ENCODE measurements at regions not wholly inside any gene's neighbourhood (a gene's known extent, or its start where the extent isn't known, plus 50 kb on each side); places are given as distances from the start of the nearest gene placed in this dataset.

DNA sequence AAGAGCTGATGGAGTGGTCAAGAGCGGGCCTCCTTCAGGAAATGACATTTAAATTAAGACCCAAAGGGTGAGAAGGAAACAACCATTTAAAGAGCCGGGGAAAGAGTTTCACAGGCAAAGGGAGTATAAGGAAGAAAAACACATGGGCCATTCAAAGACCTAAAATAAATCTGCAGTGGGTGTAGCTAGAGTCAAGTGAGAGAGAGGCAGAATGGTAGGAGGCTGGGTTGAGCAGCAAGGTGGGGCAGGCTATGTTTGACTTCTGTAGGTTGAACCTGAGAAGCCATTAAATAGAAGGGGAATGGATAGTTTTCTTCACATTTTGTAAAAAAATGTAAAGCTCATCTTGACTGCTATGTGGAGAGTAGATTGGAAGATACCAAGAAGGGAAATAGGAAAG, 183.8 kb downstream of the LACC1 start (continued):
- TF ChIP-seq ZBTB14 (CRISPR knock-in tag; IDR thresholded peaks at IDR 0.05): no peak
- TF ChIP-seq KDM6A (CRISPR knock-in tag; IDR thresholded peaks at IDR 0.05; ENCODE audit: low read depth): no peak

- Histone ChIP-seq H4K20me1 (ENCODE audit: insufficient read depth, low read length) (no peaks in the 10 kb centered on the region), H3K4me3 (replicated peaks in 1 of 3; ENCODE audit: insufficient read depth in 1 of 3, low read depth in 2 of 3, low read length in 3 of 3) (no peak overlapping the region), H3K9me3 (ENCODE audit: low read length) (no peaks in the 10 kb centered on the region), H3K9ac (ENCODE audit: insufficient read depth, low read depth, low read length) (no peak overlapping the region), H3K4me1 (ENCODE audit: insufficient read depth, low read length) (no peaks in the 10 kb centered on the region; the same call in 1 of the 2 replicates), H3K27ac (ENCODE audit: extremely low read length, insufficient read depth, low read length) (no peak overlapping the region), H3K36me3 (replicated peaks in 1 of 2; ENCODE audit: control insufficient read depth in 1 of 2, insufficient read depth in 2 of 2, low read length in 2 of 2) (no peaks in the 10 kb centered on the region), H3K79me2 (ENCODE audit: insufficient read depth, low read length) (no peaks in the 10 kb centered on the region), H3K4me2 (ENCODE audit: low read depth, low read length) (no peak overlapping the region), H3K27me3 (ENCODE audit: control insufficient read depth in 1 of 2, insufficient read depth in 2 of 2, low read length in 2 of 2) (no peaks in the 10 kb centered on the region), H2AFZ (ENCODE audit: low read length) (no peak overlapping the region)
- intact Hi-C loops (cut with micrococcal nuclease; ENCODE audit: unreplicated experiment): no loop called here
- in situ Hi-C loops (cut with HindIII; ENCODE audit: extremely low pct_ligation_motif_present, low pct_unique_long_range_greater_than_20kb): no loop called here
- ChIA-PET CTCF (ENCODE audit: low intra/inter-chr PET ratio, low total read pairs) (no interaction called here), POLR2A (no interaction called here)
- ATAC-seq: no peak
- no peak for TF ChIP-seq ZNF318 (CRISPR knock-in tag; IDR thresholded peaks at IDR 0.05)
- TF ChIP-seq MAZ (IDR thresholded peaks at IDR 0.05; ENCODE audit: borderline replicate concordance, low read depth, low read length): no peak
- no peak for TF ChIP-seq MAZ (CRISPR knock-in tag; IDR thresholded peaks at IDR 0.05; ENCODE audit: low read depth)
- TF ChIP-seq MTF2 (CRISPR knock-in tag; IDR thresholded peaks at IDR 0.05; ENCODE audit: borderline replicate concordance): no peak
- TF ChIP-seq, protein P1, sequence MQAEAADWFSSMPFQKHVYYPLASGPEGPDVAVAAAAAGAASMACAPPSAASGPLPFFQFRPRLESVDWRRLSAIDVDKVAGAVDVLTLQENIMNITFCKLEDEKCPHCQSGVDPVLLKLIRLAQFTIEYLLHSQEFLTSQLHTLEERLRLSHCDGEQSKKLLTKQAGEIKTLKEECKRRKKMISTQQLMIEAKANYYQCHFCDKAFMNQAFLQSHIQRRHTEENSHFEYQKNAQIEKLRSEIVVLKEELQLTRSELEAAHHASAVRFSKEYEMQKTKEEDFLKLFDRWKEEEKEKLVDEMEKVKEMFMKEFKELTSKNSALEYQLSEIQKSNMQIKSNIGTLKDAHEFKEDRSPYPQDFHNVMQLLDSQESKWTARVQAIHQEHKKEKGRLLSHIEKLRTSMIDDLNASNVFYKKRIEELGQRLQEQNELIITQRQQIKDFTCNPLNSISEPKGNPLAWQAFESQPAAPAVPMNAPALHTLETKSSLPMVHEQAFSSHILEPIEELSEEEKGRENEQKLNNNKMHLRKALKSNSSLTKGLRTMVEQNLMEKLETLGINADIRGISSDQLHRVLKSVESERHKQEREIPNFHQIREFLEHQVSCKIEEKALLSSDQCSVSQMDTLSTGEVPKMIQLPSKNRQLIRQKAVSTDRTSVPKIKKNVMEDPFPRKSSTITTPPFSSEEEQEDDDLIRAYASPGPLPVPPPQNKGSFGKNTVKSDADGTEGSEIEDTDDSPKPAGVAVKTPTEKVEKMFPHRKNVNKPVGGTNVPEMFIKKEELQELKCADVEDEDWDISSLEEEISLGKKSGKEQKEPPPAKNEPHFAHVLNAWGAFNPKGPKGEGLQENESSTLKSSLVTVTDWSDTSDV (CRISPR knock-in tag; IDR thresholded peaks at IDR 0.05): no peak
- no peak for FAIRE-seq
- 43% methylated on average over 2 of the region's 2 CpGs for WGBS (ENCODE audit: low lambda C conversion rate)
- no TSS peak for BruUV-seq (replicated peaks)
- no peak for DNase-seq (ENCODE audit: low spot score)
Observed at GRCh38 chr13:44063881-44064280, 184.2 kb downstream of the LACC1 start.
